ENCODE measurements at regions not wholly inside any gene's neighbourhood (a gene's known extent, or its start where the extent isn't known, plus 50 kb on each side); places are given as distances from the start of the nearest gene placed in this dataset.

GRCh38 chr14:44657203-44657602, 150.1 kb upstream of the FSCB start:
- intact Hi-C loops (cut with DNase I; ENCODE audit: low total_unique reads) = no loop called here
- no peak for TF ChIP-seq POLR2A (IDR thresholded peaks at IDR 0.05)
- TF ChIP-seq, protein P1, sequence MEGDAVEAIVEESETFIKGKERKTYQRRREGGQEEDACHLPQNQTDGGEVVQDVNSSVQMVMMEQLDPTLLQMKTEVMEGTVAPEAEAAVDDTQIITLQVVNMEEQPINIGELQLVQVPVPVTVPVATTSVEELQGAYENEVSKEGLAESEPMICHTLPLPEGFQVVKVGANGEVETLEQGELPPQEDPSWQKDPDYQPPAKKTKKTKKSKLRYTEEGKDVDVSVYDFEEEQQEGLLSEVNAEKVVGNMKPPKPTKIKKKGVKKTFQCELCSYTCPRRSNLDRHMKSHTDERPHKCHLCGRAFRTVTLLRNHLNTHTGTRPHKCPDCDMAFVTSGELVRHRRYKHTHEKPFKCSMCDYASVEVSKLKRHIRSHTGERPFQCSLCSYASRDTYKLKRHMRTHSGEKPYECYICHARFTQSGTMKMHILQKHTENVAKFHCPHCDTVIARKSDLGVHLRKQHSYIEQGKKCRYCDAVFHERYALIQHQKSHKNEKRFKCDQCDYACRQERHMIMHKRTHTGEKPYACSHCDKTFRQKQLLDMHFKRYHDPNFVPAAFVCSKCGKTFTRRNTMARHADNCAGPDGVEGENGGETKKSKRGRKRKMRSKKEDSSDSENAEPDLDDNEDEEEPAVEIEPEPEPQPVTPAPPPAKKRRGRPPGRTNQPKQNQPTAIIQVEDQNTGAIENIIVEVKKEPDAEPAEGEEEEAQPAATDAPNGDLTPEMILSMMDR (IDR thresholded peaks at IDR 0.05) = no peak
- no peak for TF ChIP-seq POLR2AphosphoS5 (IDR thresholded peaks at IDR 0.05)
- no peak for TF ChIP-seq EP300 (IDR thresholded peaks at IDR 0.05; ENCODE audit: low read depth)
- Histone ChIP-seq H3K9me3 (no peaks in the 10 kb centered on the region), H3K36me3 (no peaks in the 10 kb centered on the region), H3K4me1 (no peaks in the 10 kb centered on the region), H3K4me3 (no peak overlapping the region), H3K27me3 (no peaks in the 10 kb centered on the region), H3K27ac (no peak overlapping the region)
- no peak for DNase-seq
- in situ Hi-C loops (cut with MboI; ENCODE audit: low pct_ligation_motif_present in 1 of 4, low pct_unique_long_range_greater_than_20kb in 1 of 4, low sequenced_read_pairs in 3 of 4) = no loop called here

DNA sequence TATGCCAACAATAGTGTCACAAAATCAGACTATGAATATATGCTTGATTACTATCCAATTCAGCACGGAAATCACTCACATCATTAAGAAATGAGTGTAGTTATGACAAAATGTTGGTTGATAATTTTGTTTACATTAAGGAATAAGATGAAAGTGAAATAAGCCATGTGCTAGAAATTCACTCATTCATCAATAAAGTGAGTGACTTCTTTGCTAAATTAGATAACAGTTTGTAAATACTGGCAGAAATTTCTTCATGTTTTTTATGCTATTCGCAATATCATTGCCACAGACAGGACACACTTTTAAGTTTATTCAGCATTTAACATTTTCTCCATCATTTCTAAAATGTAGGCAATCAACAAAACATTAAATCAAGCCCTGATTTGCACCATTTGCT, 147.5 kb upstream of the FSCB start:
- H3K4me3 ChIP-seq = no peak overlapping the region
- WGBS, 2 donors (ENCODE audit: low coverage in 1 of 2) = 80 to 85% methylated on average over 2 of the region's 2 CpGs
- in situ Hi-C loops (cut with MboI; ENCODE audit: low pct_ligation_motif_present in 1 of 4, low pct_unique_long_range_greater_than_20kb in 1 of 4, low sequenced_read_pairs in 3 of 4) (no loop called here), intact Hi-C loops (cut with DNase I; ENCODE audit: low total_unique reads) (no loop called here)
- no peaks in the 10 kb centered on the region for H3K27me3 ChIP-seq
- no peaks in the 10 kb centered on the region for H3K36me3 ChIP-seq
- H3K4me1 ChIP-seq = no peaks in the 10 kb centered on the region
- no peak overlapping the region for H3K27ac ChIP-seq
- no peak for DNase-seq
- TF ChIP-seq POLR2A (IDR thresholded peaks at IDR 0.05) (no peak), POLR2AphosphoS5 (IDR thresholded peaks at IDR 0.05) (no peak), EP300 (IDR thresholded peaks at IDR 0.05; ENCODE audit: low read depth) (no peak)
- TF ChIP-seq, protein P1 (IDR thresholded peaks at IDR 0.05) = no peak
- no peaks in the 10 kb centered on the region for H3K9me3 ChIP-seq

GRCh38 chr14:44653641-44654040, 146.6 kb upstream of the FSCB start:
- WGBS, 2 donors (ENCODE audit: low coverage in 1 of 2) = 60 to 80% methylated on average over 2 to 3 of the region's 3 CpGs
- Histone ChIP-seq H3K4me1 (no peaks in the 10 kb centered on the region), H3K27me3 (no peaks in the 10 kb centered on the region), H3K9me3 (no peaks in the 10 kb centered on the region), H3K4me3 (no peak overlapping the region), H3K27ac (no peak overlapping the region), H3K36me3 (no peaks in the 10 kb centered on the region)
- DNase-seq = no peak
- in situ Hi-C loops (cut with MboI; ENCODE audit: low pct_ligation_motif_present in 1 of 4, low pct_unique_long_range_greater_than_20kb in 1 of 4, low sequenced_read_pairs in 3 of 4) (no loop called here), intact Hi-C loops (cut with DNase I; ENCODE audit: low total_unique reads) (no loop called here)
- TF ChIP-seq POLR2AphosphoS5 (IDR thresholded peaks at IDR 0.05) = no peak
- no peak for TF ChIP-seq POLR2A (IDR thresholded peaks at IDR 0.05)
- no peak for TF ChIP-seq EP300 (IDR thresholded peaks at IDR 0.05; ENCODE audit: low read depth)
- TF ChIP-seq, protein P1 (IDR thresholded peaks at IDR 0.05) = no peak

- H3K9me3 ChIP-seq = no peaks in the 10 kb centered on the region
- H3K27ac ChIP-seq = no peak overlapping the region
- in situ Hi-C loops (cut with MboI; ENCODE audit: low pct_ligation_motif_present in 1 of 4, low pct_unique_long_range_greater_than_20kb in 1 of 4, low sequenced_read_pairs in 3 of 4) = no loop called here
- DNase-seq = no peak
- H3K4me3 ChIP-seq = no peak overlapping the region
- WGBS, 2 donors (ENCODE audit: low coverage in 1 of 2) = 39 to 58% methylated on average over 2 of the region's 2 CpGs
- TF ChIP-seq POLR2A (IDR thresholded peaks at IDR 0.05) (no peak), EP300 (IDR thresholded peaks at IDR 0.05; ENCODE audit: low read depth) (no peak), POLR2AphosphoS5 (IDR thresholded peaks at IDR 0.05) (no peak)
- TF ChIP-seq, protein P1 (IDR thresholded peaks at IDR 0.05) = no peak
- H3K27me3 ChIP-seq = no peaks in the 10 kb centered on the region
- intact Hi-C loops (cut with DNase I; ENCODE audit: low total_unique reads) = no loop called here
- no peaks in the 10 kb centered on the region for H3K4me1 ChIP-seq
- H3K36me3 ChIP-seq = no peaks in the 10 kb centered on the region
These were observed 145.6 kb upstream of the FSCB start for GRCh38 chr14:44652640-44653039.

Data from transverse colon (tissue), 4 donors.